GM18519 (cell line): ENCODE measurements at regions not wholly inside any gene's neighbourhood (a gene's known extent, or its start where the extent isn't known, plus 50 kb on each side); places are given as distances from the start of the nearest gene placed in this dataset.

ENCODE experiments used
- ATAC-seq: cut with Tn5 transposase; IDR thresholded peaks from one replicate; pipeline ENCODE4 v1.9.1; 2021; ENCODE audit warnings: mild to moderate bottlenecking, moderate library complexity; ENCODE audit not compliant: unreplicated experiment, low FRiP score

- no peak for ATAC-seq
Observed at GRCh38 chr5:115072266-115073064, 97.2 kb downstream of the TRIM36 start.

- no peak for ATAC-seq
Observed at GRCh38 chr5:115070737-115071136, 99.0 kb downstream of the TRIM36 start.

GRCh38 chr5:115069087-115069968 is 100.4 kb downstream of the TRIM36 start:
- peak; percentile 26 for ATAC-seq

GRCh38 chr5:115068239-115069086 is 101.2 kb downstream of the TRIM36 start:
- ATAC-seq = peak; percentile 70

GRCh38 chr5:115064380-115064779 is 105.3 kb downstream of the TRIM36 start:
- no peak for ATAC-seq

- no peak for ATAC-seq
Observed at GRCh38 chr5:115054387-115054951, 115.2 kb downstream of the TRIM36 start.

GRCh38 chr5:115052948-115053347 is 116.8 kb downstream of the TRIM36 start:
- no peak for ATAC-seq

GRCh38 chr5:115050866-115051265 is 118.8 kb downstream of the TRIM36 start:
- ATAC-seq = no peak

GRCh38 chr5:115033861-115034260 is 135.8 kb downstream of the TRIM36 start:
- ATAC-seq = no peak

GRCh38 chr5:115028557-115028956 is 141.2 kb downstream of the TRIM36 start:
- ATAC-seq = no peak

GRCh38 chr5:115024922-115025321 is 144.8 kb downstream of the TRIM36 start:
- no peak for ATAC-seq

GRCh38 chr5:115022303-115022702 is 147.4 kb downstream of the TRIM36 start:
- ATAC-seq = no peak

GRCh38 chr5:115016646-115017045 is 153.1 kb downstream of the TRIM36 start:
- no peak for ATAC-seq

GRCh38 chr5:114999176-114999575 is 170.5 kb downstream of the TRIM36 start:
- ATAC-seq = no peak

- no peak for ATAC-seq
Observed at GRCh38 chr5:114989512-114989911, 180.2 kb downstream of the TRIM36 start.

- no peak for ATAC-seq
Observed at GRCh38 chr5:114988096-114988495, 181.6 kb downstream of the TRIM36 start.

- no peak for ATAC-seq
Observed at GRCh38 chr5:114984796-114985195, 184.9 kb downstream of the TRIM36 start.

- ATAC-seq = no peak
Observed at GRCh38 chr5:114981111-114981510, 188.6 kb downstream of the TRIM36 start.

GRCh38 chr5:114977979-114978573 is 191.6 kb downstream of the TRIM36 start:
- peak; percentile 95 for ATAC-seq

GRCh38 chr5:114969482-114969881 is 200.2 kb downstream of the TRIM36 start:
- ATAC-seq = no peak
